H1 (cell line): ENCODE measurements at regions not wholly inside any gene's neighbourhood (a gene's known extent, or its start where the extent isn't known, plus 50 kb on each side); places are given as distances from the start of the nearest gene placed in this dataset.

ENCODE experiments used
- GTF2F1 ChIP-seq: IDR thresholded peaks from 2 replicates; pipeline ENCODE4 v1.6.1; 2012; ENCODE audit warnings: low read depth, low read length, improper control_type of control experiment, borderline replicate concordance
- HDAC6 ChIP-seq: IDR thresholded peaks from one replicate; pipeline ENCODE4 v1.7.1; 2012; ENCODE audit warnings: low read depth, mild to moderate bottlenecking, inconsistent platforms, low read length, moderate library complexity
- MAX ChIP-seq: IDR thresholded peaks from 2 replicates; pipeline ENCODE4 v1.6.1; 2012; ENCODE audit warnings: inconsistent platforms
- NRF1 ChIP-seq: IDR thresholded peaks from 2 replicates; pipeline ENCODE4 v1.6.1; 2011; ENCODE audit warnings: mild to moderate bottlenecking, low read depth, low read length, improper control_type of control experiment
- POLR2A ChIP-seq, 2 experiments: IDR thresholded peaks; 1 replicate in 1 of 2; 2 replicates in 1 of 2; pipeline ENCODE4 v1.6.1; 2011; ENCODE audit warnings: low read depth in 2 of 2, low read length in 2 of 2, mild to moderate bottlenecking in 2 of 2; ENCODE audit errors: control extremely low read depth in 1 of 2
- RFX5 ChIP-seq: IDR thresholded peaks from 2 replicates; pipeline ENCODE4 v1.6.1; 2011; ENCODE audit warnings: low read depth, low read length, improper control_type of control experiment, borderline replicate concordance
- TAF7 ChIP-seq: optimal IDR thresholded peaks from 2 replicates; pipeline ENCODE3; 2011; ENCODE audit warnings: low read depth, mild to moderate bottlenecking, inconsistent platforms, low read length, moderate library complexity, borderline replicate concordance
- TEAD4 ChIP-seq: IDR thresholded peaks from 2 replicates; pipeline ENCODE4 v1.6.1; 2012; ENCODE audit warnings: low read depth, low read length, inconsistent platforms, mixed read lengths
- TF ChIP-seq, protein P1 (sequence below): fragments of 300-600 bp; sonication (generic); IDR thresholded peaks from 2 replicates; pipeline ENCODE4 v1.7.1; 2012; ENCODE audit warnings: low read length, moderate library complexity, mild to moderate bottlenecking, inconsistent platforms; ENCODE audit not compliant: insufficient replicate concordance

- TF ChIP-seq, protein P1, sequence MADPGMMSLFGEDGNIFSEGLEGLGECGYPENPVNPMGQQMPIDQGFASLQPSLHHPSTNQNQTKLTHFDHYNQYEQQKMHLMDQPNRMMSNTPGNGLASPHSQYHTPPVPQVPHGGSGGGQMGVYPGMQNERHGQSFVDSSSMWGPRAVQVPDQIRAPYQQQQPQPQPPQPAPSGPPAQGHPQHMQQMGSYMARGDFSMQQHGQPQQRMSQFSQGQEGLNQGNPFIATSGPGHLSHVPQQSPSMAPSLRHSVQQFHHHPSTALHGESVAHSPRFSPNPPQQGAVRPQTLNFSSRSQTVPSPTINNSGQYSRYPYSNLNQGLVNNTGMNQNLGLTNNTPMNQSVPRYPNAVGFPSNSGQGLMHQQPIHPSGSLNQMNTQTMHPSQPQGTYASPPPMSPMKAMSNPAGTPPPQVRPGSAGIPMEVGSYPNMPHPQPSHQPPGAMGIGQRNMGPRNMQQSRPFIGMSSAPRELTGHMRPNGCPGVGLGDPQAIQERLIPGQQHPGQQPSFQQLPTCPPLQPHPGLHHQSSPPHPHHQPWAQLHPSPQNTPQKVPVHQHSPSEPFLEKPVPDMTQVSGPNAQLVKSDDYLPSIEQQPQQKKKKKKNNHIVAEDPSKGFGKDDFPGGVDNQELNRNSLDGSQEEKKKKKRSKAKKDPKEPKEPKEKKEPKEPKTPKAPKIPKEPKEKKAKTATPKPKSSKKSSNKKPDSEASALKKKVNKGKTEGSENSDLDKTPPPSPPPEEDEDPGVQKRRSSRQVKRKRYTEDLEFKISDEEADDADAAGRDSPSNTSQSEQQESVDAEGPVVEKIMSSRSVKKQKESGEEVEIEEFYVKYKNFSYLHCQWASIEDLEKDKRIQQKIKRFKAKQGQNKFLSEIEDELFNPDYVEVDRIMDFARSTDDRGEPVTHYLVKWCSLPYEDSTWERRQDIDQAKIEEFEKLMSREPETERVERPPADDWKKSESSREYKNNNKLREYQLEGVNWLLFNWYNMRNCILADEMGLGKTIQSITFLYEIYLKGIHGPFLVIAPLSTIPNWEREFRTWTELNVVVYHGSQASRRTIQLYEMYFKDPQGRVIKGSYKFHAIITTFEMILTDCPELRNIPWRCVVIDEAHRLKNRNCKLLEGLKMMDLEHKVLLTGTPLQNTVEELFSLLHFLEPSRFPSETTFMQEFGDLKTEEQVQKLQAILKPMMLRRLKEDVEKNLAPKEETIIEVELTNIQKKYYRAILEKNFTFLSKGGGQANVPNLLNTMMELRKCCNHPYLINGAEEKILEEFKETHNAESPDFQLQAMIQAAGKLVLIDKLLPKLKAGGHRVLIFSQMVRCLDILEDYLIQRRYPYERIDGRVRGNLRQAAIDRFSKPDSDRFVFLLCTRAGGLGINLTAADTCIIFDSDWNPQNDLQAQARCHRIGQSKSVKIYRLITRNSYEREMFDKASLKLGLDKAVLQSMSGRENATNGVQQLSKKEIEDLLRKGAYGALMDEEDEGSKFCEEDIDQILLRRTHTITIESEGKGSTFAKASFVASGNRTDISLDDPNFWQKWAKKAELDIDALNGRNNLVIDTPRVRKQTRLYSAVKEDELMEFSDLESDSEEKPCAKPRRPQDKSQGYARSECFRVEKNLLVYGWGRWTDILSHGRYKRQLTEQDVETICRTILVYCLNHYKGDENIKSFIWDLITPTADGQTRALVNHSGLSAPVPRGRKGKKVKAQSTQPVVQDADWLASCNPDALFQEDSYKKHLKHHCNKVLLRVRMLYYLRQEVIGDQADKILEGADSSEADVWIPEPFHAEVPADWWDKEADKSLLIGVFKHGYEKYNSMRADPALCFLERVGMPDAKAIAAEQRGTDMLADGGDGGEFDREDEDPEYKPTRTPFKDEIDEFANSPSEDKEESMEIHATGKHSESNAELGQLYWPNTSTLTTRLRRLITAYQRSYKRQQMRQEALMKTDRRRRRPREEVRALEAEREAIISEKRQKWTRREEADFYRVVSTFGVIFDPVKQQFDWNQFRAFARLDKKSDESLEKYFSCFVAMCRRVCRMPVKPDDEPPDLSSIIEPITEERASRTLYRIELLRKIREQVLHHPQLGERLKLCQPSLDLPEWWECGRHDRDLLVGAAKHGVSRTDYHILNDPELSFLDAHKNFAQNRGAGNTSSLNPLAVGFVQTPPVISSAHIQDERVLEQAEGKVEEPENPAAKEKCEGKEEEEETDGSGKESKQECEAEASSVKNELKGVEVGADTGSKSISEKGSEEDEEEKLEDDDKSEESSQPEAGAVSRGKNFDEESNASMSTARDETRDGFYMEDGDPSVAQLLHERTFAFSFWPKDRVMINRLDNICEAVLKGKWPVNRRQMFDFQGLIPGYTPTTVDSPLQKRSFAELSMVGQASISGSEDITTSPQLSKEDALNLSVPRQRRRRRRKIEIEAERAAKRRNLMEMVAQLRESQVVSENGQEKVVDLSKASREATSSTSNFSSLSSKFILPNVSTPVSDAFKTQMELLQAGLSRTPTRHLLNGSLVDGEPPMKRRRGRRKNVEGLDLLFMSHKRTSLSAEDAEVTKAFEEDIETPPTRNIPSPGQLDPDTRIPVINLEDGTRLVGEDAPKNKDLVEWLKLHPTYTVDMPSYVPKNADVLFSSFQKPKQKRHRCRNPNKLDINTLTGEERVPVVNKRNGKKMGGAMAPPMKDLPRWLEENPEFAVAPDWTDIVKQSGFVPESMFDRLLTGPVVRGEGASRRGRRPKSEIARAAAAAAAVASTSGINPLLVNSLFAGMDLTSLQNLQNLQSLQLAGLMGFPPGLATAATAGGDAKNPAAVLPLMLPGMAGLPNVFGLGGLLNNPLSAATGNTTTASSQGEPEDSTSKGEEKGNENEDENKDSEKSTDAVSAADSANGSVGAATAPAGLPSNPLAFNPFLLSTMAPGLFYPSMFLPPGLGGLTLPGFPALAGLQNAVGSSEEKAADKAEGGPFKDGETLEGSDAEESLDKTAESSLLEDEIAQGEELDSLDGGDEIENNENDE = no peak
- TF ChIP-seq GTF2F1 (no peak), TAF7 (no peak), HDAC6 (no peak), TEAD4 (no peak), NRF1 (no peak), POLR2A (IDR thresholded peaks at IDR 0.05; ENCODE audit: control extremely low read depth in 1 of 2, low read depth in 2 of 2, low read length in 2 of 2) (no peak), MAX (no peak), RFX5 (no peak)
These were observed 51.2 kb upstream of the FAM47B start (continued) for GRCh38 chrX:34891391-34891790.
